AML-193 (cell line): ENCODE measurements at regions not wholly inside any gene's neighbourhood (a gene's known extent, or its start where the extent isn't known, plus 50 kb on each side); places are given as distances from the start of the nearest gene placed in this dataset.
A peak's percentile ranks its signal among the peaks of the same experiment; 100 is the strongest.

ENCODE experiments used
- DNase-seq, 2 experiments: peaks; one replicate each; lab custom pipeline; 2025; lab: John Stamatoyannopoulos, UW

- no peak for DNase-seq
Observed at GRCh38 chr15:63434576-63435186, 53.0 kb upstream of the CA12 start.

- no peak for DNase-seq
Observed at GRCh38 chr15:63435204-63435820, 53.7 kb upstream of the CA12 start.

GRCh38 chr15:63436341-63436740, 54.7 kb upstream of the CA12 start:
- no peak for DNase-seq

GRCh38 chr15:63436872-63437375, 55.3 kb upstream of the CA12 start:
- DNase-seq, result no peak

- DNase-seq, result no peak
Observed at GRCh38 chr15:63439536-63440264, 58.1 kb upstream of the CA12 start.

GRCh38 chr15:63440265-63440648, 58.6 kb upstream of the CA12 start:
- DNase-seq, result no peak

- no peak for DNase-seq
Observed at GRCh38 chr15:63440756-63441155, 59.1 kb upstream of the CA12 start.

GRCh38 chr15:63441266-63441665, 59.6 kb upstream of the CA12 start:
- no peak for DNase-seq

GRCh38 chr15:63442080-63442479, 60.4 kb upstream of the CA12 start:
- DNase-seq, result no peak

GRCh38 chr15:63444611-63445010, 59.8 kb upstream of the USP3 start:
- DNase-seq, result no peak

- no peak for DNase-seq
Observed at GRCh38 chr15:63446255-63446654, 58.1 kb upstream of the USP3 start.

GRCh38 chr15:63447017-63447676, 57.2 kb upstream of the USP3 start:
- DNase-seq, result no peak

GRCh38 chr15:63448266-63448665, 56.1 kb upstream of the USP3 start:
- peak; percentile 83 to 88 for DNase-seq

- DNase-seq, result peak in 1 of 2 experiments; percentile 1
Observed at GRCh38 chr15:63448872-63449555, 55.4 kb upstream of the USP3 start.

- DNase-seq, result no peak
Observed at GRCh38 chr15:63449731-63450130, 54.7 kb upstream of the USP3 start.

GRCh38 chr15:63450884-63451225, 53.5 kb upstream of the USP3 start:
- no peak for DNase-seq

GRCh38 chr15:63451671-63452315, 52.6 kb upstream of the USP3 start:
- no peak for DNase-seq

- DNase-seq, result no peak
Observed at GRCh38 chr15:63452552-63453136, 51.7 kb upstream of the USP3 start.

- DNase-seq, result no peak
Observed at GRCh38 chr15:63453186-63453905, 51.0 kb upstream of the USP3 start.

- no peak for DNase-seq
Observed at GRCh38 chr15:63454503-63455211, 49.7 kb upstream of the USP3 start.
